ENCODE measurements at regions not wholly inside any gene's neighbourhood (a gene's known extent, or its start where the extent isn't known, plus 50 kb on each side); places are given as distances from the start of the nearest gene placed in this dataset.
A peak's percentile ranks its signal among the peaks of the same experiment; 100 is the strongest.
"Not testable (repeated sequence)": the region's sequence is repeated elsewhere in the genome, so short reads cannot be mapped to it uniquely, and the experiment has no call there.

DNA sequence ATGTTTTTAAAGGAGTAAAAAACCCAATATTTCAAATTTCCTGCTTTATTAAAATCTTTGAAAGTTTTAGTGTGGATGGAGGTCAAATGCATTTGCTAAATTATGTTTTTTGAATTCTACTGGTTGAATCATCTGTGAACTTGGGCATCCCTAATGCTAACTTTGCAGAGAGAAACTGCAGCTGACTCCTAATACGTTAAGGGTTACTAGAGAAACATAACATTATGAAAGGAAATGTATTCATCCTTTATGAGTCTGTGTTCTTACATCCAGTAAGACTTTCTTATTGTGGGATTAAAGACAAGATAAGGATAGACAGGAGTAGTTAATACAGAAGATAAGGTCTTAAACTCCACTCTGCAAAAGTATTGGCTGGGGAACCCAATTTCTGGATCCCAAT, 140.6 kb downstream of the FAM124B start:
- DNase-seq (ENCODE audit: low spot score): no peak

DNA sequence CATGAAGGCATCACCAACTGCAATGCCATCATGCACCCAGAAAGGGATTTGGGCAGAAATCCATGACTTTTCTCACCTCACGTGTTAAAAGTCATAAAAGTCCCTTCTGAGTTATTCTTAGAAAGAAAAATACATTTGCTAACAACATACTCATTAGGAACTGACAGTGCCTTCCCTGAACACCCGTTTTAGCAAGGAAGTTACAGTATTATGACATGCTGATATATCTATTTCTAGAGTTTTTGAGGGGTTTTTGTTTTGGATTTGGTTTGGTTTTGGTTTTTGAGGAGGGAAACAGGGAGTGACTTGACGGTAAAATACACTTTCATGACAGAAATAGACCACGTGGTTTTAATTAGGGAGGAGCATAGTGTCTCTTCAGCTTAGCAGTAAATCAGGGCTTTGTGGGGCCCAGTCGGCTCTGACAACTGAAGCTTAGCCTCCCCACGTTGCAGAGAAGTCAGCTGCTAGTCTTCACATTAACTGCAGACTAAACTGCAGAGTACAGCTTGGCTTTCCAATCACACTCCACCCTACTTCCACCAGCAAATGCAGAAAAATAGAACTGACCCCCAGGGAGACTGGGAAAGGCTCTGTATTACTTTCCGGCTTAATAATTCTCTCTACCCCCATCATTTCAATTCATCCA, 141.4 kb downstream of the FAM124B start:
- peak; percentile 8 for DNase-seq (ENCODE audit: low spot score)

- DNase-seq (ENCODE audit: low spot score): no peak
Observed at GRCh38 chr2:224259831-224260230, 142.1 kb downstream of the FAM124B start.

DNA sequence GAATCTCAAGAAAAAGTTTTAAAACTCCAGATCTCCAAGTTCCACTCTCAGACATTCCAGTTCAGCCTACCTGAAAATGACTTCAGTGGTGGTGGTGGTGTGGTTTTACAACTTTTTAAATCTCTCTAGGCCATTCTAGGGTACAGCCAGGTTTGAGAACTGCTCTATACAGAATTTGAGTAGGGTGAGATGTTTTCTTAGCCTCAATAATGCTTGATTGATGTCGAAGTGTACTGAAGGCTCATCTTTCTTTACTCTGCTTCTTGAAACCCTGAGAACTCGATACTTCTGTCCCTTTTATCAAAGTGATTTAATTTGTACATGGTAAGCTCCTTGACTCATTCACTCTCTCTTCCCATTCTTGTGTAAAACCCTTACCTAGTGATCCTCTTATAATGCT, 143.8 kb downstream of the FAM124B start:
- DNase-seq (ENCODE audit: low spot score): no peak

DNA sequence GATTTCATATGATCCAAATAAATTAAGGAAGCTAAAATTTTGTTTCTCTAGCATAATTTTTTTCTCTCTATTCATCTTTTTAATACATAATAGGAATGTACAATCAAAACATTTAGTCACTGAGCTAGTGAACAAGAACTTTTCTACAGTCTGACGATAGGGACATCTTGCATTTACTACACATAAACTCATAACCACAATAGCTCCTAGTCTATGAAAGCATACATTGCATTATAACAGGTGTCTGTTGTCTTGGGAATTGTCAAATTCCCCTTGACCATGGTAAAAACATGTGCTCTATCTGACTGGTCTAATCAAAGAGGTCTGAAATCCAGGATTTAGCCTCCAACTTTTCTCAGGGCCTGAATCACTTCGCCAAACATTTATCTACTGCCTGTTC, 144.8 kb downstream of the FAM124B start:
- no peak for DNase-seq (ENCODE audit: low spot score)

GRCh38 chr2:224253464-224253863, 148.4 kb downstream of the FAM124B start:
- DNase-seq (ENCODE audit: low spot score): no peak

GRCh38 chr2:224252631-224253030, 149.3 kb downstream of the FAM124B start:
- DNase-seq (ENCODE audit: low spot score): no peak

- no peak for DNase-seq (ENCODE audit: low spot score)
Observed at GRCh38 chr2:224248944-224249371, 152.9 kb downstream of the FAM124B start.

DNA sequence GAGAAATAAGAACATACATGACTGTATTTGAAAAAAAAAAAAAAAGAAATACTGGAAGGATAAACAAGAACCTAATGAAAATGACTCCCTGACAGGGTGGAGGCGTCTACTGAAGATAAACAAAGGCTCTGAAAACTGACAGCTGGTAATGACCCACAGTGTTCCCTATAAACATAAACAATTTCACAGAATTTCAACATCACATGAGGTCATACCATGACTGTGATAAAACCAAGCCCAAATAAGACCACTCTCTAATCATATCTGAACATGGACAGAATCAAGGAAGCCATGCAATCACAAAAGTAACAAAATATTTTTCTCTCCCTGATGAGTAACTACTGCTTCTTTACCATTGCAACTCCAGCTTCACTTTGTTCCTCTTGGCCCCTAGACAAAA, 159.3 kb downstream of the FAM124B start:
- DNase-seq (ENCODE audit: low spot score): no peak

DNA sequence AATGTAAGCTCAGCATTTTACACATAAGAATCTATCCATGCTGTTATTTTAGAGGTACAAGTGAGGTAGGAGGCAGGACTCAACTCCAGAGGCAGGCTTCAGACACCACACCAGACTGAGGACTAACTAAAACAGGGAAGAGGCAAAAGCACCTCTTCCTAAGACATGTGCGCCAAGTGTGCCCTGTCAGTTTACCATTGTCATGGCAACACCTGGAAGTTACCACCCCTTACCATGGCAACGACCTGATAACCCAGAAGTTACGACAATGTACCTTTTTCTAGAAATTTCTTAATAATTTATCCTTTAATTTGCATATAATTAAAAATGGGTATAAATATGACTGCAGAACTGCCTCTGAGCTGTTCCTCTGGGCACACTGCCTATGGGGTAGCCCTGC, 160.1 kb downstream of the FAM124B start:
- no peak for DNase-seq (ENCODE audit: low spot score)

- no peak for DNase-seq (ENCODE audit: low spot score)
Observed at GRCh38 chr2:224241001-224241400, 160.9 kb downstream of the FAM124B start.

GRCh38 chr2:224223851-224224555, 177.9 kb downstream of the FAM124B start:
- no peak for DNase-seq (ENCODE audit: low spot score)

- DNase-seq (ENCODE audit: low spot score): no peak
Observed at GRCh38 chr2:224222974-224223373, 178.9 kb downstream of the FAM124B start.

GRCh38 chr2:224222291-224222690, 179.6 kb downstream of the FAM124B start:
- DNase-seq (ENCODE audit: low spot score): no peak

- no peak for DNase-seq (ENCODE audit: low spot score)
Observed at GRCh38 chr2:224221455-224221913, 180.4 kb downstream of the FAM124B start.

GRCh38 chr2:224220586-224221255, 181.2 kb downstream of the FAM124B start:
- no peak for DNase-seq (ENCODE audit: low spot score)

GRCh38 chr2:224219781-224220180, 180.7 kb upstream of the SERPINE2 start:
- no peak for DNase-seq (ENCODE audit: low spot score)

- no peak for DNase-seq (ENCODE audit: low spot score)
Observed at GRCh38 chr2:224217962-224218347, 178.9 kb upstream of the SERPINE2 start.

- DNase-seq (ENCODE audit: low spot score): no peak
Observed at GRCh38 chr2:224217233-224217961, 178.3 kb upstream of the SERPINE2 start.

DNA sequence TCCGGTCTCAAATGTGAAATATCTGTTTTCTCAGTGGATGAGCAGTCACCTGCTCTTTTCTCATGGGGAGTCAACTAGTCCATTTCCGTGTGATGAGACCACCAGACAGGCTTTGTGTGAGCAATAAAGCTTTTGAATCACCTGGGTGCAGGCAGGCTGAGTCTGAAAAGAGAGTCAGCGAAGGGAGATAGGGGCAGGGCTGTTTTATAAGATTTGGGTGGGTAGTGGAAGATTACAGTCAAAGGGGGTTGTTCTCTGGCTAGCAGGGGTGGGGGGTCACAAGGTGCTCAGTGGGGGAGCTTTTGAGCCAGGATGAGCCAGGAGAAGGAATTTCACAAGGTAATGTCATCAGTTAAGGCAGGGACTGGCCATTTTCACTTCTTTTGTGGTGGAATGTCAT, 176.5 kb upstream of the SERPINE2 start:
- not testable (repeated sequence) for DNase-seq (ENCODE audit: low spot score)

GRCh38 chr2:224213396-224213795, 174.3 kb upstream of the SERPINE2 start:
- no peak for DNase-seq (ENCODE audit: low spot score)

GRCh38 chr2:224211791-224212190, 172.7 kb upstream of the SERPINE2 start:
- DNase-seq (ENCODE audit: low spot score): no peak

- DNase-seq (ENCODE audit: low spot score): no peak
Observed at GRCh38 chr2:224211181-224211480, 172.0 kb upstream of the SERPINE2 start.
